Ishikawa (cell line): ENCODE measurements at regions not wholly inside any gene's neighbourhood (a gene's known extent, or its start where the extent isn't known, plus 50 kb on each side); places are given as distances from the start of the nearest gene placed in this dataset.

Experiments used
- CEBPB ChIP-seq: IDR thresholded peaks from 2 replicates; pipeline ENCODE4 v1.6.1; 2012
- CREB1 ChIP-seq: IDR thresholded peaks from 2 replicates; pipeline ENCODE4 v1.6.1; 2012; ENCODE audit warnings: low read depth
- EGR1 ChIP-seq: IDR thresholded peaks from 2 replicates; pipeline ENCODE4 v1.6.1; 2012
- EP300 ChIP-seq: IDR thresholded peaks from 2 replicates; pipeline ENCODE4 v1.6.1; 2012; ENCODE audit warnings: borderline replicate concordance
- FOXM1 ChIP-seq: IDR thresholded peaks from 2 replicates; pipeline ENCODE4 v1.6.1; 2012; ENCODE audit warnings: low read depth, borderline replicate concordance
- NFIC ChIP-seq: IDR thresholded peaks from 2 replicates; pipeline ENCODE4 v1.6.1; 2012
- RAD21 ChIP-seq: IDR thresholded peaks from 2 replicates; pipeline ENCODE4 v1.6.1; 2012; ENCODE audit warnings: low read depth
- TAF1 ChIP-seq: IDR thresholded peaks from 2 replicates; pipeline ENCODE4 v1.6.1; 2012; ENCODE audit warnings: low read depth, mild to moderate bottlenecking
- TCF12 ChIP-seq: IDR thresholded peaks from 2 replicates; pipeline ENCODE4 v1.6.1; 2012; ENCODE audit warnings: low read depth
- TEAD4 ChIP-seq: IDR thresholded peaks from 2 replicates; pipeline ENCODE4 v1.6.1; 2012
- YY1 ChIP-seq: IDR thresholded peaks from 2 replicates; pipeline ENCODE4 v1.6.1; 2012; ENCODE audit warnings: low read depth
- ZBTB7A ChIP-seq: IDR thresholded peaks from 2 replicates; pipeline ENCODE4 v1.6.1; 2012; ENCODE audit warnings: low read depth
- TF ChIP-seq, protein P1 (sequence below): IDR thresholded peaks from 2 replicates; pipeline ENCODE4 v1.6.1; 2012; ENCODE audit warnings: low read depth, mild to moderate bottlenecking
- TF ChIP-seq, protein P2 (sequence below): IDR thresholded peaks from 2 replicates; pipeline ENCODE4 v1.6.1; 2012
- TF ChIP-seq, protein P3 (sequence below): IDR thresholded peaks from 2 replicates; pipeline ENCODE4 v1.6.1; 2012

DNA sequence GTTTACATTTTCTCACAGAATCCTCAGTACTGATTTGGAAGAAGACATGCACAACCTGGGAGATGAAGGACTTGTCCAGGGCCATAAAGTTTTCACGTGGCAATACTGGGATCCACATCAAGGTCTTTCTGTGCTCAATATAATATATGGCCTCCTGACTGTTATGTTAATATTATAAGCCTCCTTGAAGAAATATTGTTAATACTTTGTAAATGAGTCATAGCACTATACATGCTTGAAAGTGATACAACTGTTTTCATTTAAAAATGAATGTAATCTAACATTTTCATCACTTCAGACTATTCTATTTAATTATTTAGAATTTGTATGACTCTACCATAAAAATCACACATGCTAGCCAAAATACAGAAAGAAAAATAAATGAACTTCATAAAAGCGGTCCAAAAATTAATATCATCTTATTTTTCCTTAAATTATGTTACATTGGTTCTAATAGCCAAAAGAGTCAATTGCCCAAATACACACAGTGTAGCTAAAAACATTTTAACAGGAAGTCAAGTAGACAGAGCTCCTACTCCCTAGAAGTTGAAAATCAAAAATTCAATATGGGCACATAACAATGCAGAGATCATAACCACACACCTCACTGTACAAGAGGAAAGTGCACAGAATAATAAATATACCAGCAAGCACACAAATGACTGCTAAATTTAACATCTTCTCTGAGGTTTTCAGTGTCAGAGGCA, 188.0 kb upstream of the HDDC2 start:
- TF ChIP-seq ZBTB7A (no peak), TCF12 (no peak), TAF1 (no peak), EP300 (no peak), CEBPB (no peak), NFIC (no peak), RAD21 (no peak), TEAD4 (no peak), EGR1 (no peak), FOXM1 (no peak), YY1 (no peak), CREB1 (no peak)
- TF ChIP-seq, protein P1, sequence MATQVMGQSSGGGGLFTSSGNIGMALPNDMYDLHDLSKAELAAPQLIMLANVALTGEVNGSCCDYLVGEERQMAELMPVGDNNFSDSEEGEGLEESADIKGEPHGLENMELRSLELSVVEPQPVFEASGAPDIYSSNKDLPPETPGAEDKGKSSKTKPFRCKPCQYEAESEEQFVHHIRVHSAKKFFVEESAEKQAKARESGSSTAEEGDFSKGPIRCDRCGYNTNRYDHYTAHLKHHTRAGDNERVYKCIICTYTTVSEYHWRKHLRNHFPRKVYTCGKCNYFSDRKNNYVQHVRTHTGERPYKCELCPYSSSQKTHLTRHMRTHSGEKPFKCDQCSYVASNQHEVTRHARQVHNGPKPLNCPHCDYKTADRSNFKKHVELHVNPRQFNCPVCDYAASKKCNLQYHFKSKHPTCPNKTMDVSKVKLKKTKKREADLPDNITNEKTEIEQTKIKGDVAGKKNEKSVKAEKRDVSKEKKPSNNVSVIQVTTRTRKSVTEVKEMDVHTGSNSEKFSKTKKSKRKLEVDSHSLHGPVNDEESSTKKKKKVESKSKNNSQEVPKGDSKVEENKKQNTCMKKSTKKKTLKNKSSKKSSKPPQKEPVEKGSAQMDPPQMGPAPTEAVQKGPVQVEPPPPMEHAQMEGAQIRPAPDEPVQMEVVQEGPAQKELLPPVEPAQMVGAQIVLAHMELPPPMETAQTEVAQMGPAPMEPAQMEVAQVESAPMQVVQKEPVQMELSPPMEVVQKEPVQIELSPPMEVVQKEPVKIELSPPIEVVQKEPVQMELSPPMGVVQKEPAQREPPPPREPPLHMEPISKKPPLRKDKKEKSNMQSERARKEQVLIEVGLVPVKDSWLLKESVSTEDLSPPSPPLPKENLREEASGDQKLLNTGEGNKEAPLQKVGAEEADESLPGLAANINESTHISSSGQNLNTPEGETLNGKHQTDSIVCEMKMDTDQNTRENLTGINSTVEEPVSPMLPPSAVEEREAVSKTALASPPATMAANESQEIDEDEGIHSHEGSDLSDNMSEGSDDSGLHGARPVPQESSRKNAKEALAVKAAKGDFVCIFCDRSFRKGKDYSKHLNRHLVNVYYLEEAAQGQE = no peak
- TF ChIP-seq, protein P2, sequence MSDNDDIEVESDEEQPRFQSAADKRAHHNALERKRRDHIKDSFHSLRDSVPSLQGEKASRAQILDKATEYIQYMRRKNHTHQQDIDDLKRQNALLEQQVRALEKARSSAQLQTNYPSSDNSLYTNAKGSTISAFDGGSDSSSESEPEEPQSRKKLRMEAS = no peak
- TF ChIP-seq, protein P3, sequence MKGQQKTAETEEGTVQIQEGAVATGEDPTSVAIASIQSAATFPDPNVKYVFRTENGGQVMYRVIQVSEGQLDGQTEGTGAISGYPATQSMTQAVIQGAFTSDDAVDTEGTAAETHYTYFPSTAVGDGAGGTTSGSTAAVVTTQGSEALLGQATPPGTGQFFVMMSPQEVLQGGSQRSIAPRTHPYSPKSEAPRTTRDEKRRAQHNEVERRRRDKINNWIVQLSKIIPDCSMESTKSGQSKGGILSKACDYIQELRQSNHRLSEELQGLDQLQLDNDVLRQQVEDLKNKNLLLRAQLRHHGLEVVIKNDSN = no peak

DNA sequence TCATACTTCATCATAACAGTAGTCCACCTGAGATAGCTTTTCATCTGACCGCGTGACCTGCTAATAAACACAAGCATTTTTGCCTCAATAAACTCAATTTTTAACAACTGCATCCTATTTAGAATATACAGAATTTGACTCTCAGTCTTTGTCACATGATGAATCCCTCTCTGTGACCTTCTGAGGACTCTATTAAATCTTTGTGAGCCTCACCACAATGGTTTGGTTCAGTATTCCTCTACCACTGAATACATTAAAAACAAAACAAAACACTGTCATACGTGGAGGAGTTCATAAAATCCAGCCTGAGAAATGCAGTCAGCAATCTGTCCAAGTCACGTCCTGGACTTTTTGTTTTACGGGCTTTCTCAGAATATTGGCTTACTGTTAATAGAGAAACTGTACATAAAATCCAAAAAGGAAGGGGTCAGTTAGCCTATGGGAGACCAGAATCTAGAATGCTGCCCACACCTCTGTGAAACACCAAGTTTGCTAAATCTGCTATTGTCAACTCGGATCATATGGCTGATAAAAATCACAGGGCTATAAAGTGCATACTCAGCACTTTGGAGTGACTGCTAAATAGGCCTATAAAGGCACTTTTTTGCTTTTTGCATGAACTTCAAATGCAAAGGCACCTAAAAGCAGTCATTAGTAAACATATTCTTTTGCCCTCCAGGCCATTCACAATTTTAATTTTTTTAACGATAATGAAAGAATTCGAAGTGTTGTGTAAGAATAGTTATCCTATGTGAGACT, 190.3 kb upstream of the HDDC2 start:
- TF ChIP-seq, protein P2 = no peak
- TF ChIP-seq TCF12 (no peak), YY1 (no peak), EP300 (no peak), ZBTB7A (no peak), RAD21 (no peak), FOXM1 (no peak), TAF1 (no peak), CREB1 (no peak), EGR1 (no peak), TEAD4 (no peak), NFIC (no peak), CEBPB (no peak)
- TF ChIP-seq, protein P1 = no peak
- TF ChIP-seq, protein P3 = no peak

DNA sequence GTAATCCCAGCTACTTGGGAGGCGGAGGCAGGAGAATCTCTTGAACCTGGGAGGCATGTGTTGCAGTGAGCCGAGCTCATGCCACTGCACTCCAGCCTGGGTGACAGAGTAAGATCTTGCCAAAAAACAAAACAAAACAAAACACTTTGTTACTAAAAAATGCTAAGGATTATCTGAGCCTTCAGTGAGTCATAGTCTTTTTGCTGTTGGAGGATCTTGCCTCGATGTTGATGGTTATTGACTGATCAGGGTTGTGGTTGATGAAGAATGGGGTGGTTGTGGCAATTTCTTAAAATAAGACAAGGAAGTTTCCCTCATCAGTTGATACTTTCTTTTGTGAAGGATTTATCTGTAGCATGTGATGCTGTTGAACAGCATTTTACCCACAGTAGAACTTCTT, 196.8 kb upstream of the HDDC2 start:
- TF ChIP-seq TAF1 (no peak), NFIC (no peak), RAD21 (no peak), CEBPB (no peak), YY1 (no peak), CREB1 (no peak)
- TF ChIP-seq, protein P2 = no peak
- TF ChIP-seq, protein P3 = no peak

DNA sequence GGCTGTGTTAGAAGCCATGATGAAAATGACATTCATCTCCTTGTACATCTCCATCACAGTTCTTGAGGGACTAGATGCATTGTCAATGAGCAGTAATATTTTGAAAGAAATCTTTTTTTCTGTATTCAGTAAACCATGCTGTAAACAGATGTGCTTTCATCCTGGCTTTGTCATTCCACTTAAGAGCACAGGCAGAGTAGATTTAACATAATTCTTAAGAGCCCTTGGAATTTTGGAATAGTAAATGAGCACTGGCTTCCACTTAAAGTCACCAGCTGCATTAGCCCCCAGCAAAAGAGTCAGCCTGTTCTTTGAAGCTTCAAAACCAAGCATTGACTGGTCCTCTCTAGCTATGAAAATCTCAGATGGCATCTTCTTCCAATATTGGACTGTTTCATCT, 197.8 kb upstream of the HDDC2 start:
- TF ChIP-seq CEBPB (no peak), FOXM1 (no peak), TAF1 (no peak), YY1 (no peak), RAD21 (no peak), TEAD4 (no peak), NFIC (no peak), EGR1 (no peak), TCF12 (no peak), ZBTB7A (no peak), CREB1 (no peak)
- TF ChIP-seq, protein P3 = no peak
- TF ChIP-seq, protein P2 = no peak
- TF ChIP-seq, protein P1 = no peak
